ENCODE measurements at regions not wholly inside any gene's neighbourhood (a gene's known extent, or its start where the extent isn't known, plus 50 kb on each side); places are given as distances from the start of the nearest gene placed in this dataset.

- H3K27me3 ChIP-seq: no peaks in the 10 kb centered on the region
- H3K9me3 ChIP-seq: peaks cover 0 to 12% (median 0%) of the 10 kb centered on the region in 3 donors
- no peak overlapping the region for H3K27ac ChIP-seq
- H3K36me3 ChIP-seq: no peaks in the 10 kb centered on the region
- TF ChIP-seq POLR2A (IDR thresholded peaks at IDR 0.05): no peak
- TF ChIP-seq POLR2AphosphoS5 (IDR thresholded peaks at IDR 0.05): no peak
- TF ChIP-seq EP300 (IDR thresholded peaks at IDR 0.05): no peak
- TF ChIP-seq CTCF (IDR thresholded peaks at IDR 0.05): no peak
- H3K4me1 ChIP-seq: no peaks in the 10 kb centered on the region
- no peak overlapping the region for H3K4me3 ChIP-seq
- WGBS, 2 donors (ENCODE audit: low coverage in 1 of 2): 67 to 100% methylated on average over 1 of the region's 2 CpGs
- ATAC-seq: no peak
Observed at GRCh38 chr3:90128391-90128790, 1021.0 kb downstream of the EPHA3 start.

- peaks cover 0 to 12% (median 0%) of the 10 kb centered on the region in 3 donors for H3K9me3 ChIP-seq
- H3K4me1 ChIP-seq: no peaks in the 10 kb centered on the region
- no peaks in the 10 kb centered on the region for H3K27me3 ChIP-seq
- TF ChIP-seq POLR2A (IDR thresholded peaks at IDR 0.05): no peak
- no peak for TF ChIP-seq CTCF (IDR thresholded peaks at IDR 0.05)
- no peak for TF ChIP-seq EP300 (IDR thresholded peaks at IDR 0.05)
- TF ChIP-seq POLR2AphosphoS5 (IDR thresholded peaks at IDR 0.05): no peak
- no peak for ATAC-seq
- H3K27ac ChIP-seq: no peak overlapping the region
- no peaks in the 10 kb centered on the region for H3K36me3 ChIP-seq
- WGBS, 2 donors (ENCODE audit: low coverage in 1 of 2): 41 to 68% methylated on average over 3 of the region's 3 CpGs
- no peak overlapping the region for H3K4me3 ChIP-seq
Observed at GRCh38 chr3:90129730-90130129, 1022.3 kb downstream of the EPHA3 start.

GRCh38 chr3:90132197-90132596, 1024.8 kb downstream of the EPHA3 start:
- Histone ChIP-seq H3K4me1 (no peaks in the 10 kb centered on the region), H3K4me3 (no peak overlapping the region), H3K9me3 (peaks cover 0 to 7% (median 0%) of the 10 kb centered on the region in 3 donors), H3K36me3 (no peaks in the 10 kb centered on the region), H3K27me3 (no peaks in the 10 kb centered on the region), H3K27ac (no peak overlapping the region)
- WGBS, 2 donors (ENCODE audit: low coverage in 1 of 2): 0 to 46% methylated on average over 1 of the region's 1 CpG
- TF ChIP-seq EP300 (IDR thresholded peaks at IDR 0.05): no peak
- no peak for TF ChIP-seq POLR2A (IDR thresholded peaks at IDR 0.05)
- no peak for TF ChIP-seq POLR2AphosphoS5 (IDR thresholded peaks at IDR 0.05)
- TF ChIP-seq CTCF (IDR thresholded peaks at IDR 0.05): no peak
- ATAC-seq: no peak

GRCh38 chr3:90134090-90134489, 1026.7 kb downstream of the EPHA3 start:
- no peak for ATAC-seq
- Histone ChIP-seq H3K9me3 (no peaks in the 10 kb centered on the region), H3K36me3 (no peaks in the 10 kb centered on the region), H3K27me3 (no peaks in the 10 kb centered on the region), H3K27ac (no peak overlapping the region), H3K4me3 (no peak overlapping the region), H3K4me1 (no peaks in the 10 kb centered on the region)
- TF ChIP-seq POLR2AphosphoS5 (IDR thresholded peaks at IDR 0.05) (no peak), EP300 (IDR thresholded peaks at IDR 0.05) (no peak), CTCF (IDR thresholded peaks at IDR 0.05) (no peak), POLR2A (IDR thresholded peaks at IDR 0.05) (no peak)

DNA sequence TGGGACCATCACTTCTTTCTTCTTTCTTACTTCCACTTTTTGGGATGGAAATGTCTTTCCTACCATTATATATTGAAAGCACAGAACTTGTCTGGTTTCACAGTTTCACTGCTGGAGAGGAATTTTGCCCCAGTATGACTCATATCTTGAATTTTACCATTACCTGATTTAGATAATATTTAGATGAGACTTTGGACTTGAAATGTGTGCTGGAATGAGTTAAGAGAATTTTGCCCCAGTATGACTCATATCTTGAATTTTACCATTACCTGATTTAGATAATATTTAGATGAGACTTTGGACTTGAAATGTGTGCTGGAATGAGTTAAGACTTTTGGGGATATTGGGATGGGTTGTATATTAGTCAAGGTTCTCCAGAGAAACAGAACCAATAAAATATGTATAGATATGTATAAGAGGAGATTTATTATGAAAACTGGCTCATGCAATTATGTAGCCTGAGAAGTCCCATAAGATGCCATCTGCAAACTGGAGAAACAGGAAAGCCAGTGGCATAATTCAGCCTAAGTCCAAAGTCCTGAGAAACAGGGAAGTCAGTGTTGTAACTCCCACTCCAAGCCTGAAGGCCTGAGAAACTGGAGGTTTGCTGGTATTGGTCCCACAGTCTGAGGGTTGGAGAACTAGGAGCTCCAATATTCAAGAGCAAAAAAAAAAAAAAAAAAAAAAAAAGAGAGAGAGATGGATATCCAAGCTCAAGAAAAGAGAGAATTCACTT, 1029.2 kb downstream of the EPHA3 start:
- no peaks in the 10 kb centered on the region for H3K36me3 ChIP-seq
- no peak overlapping the region for H3K4me3 ChIP-seq
- H3K27me3 ChIP-seq: no peaks in the 10 kb centered on the region
- H3K4me1 ChIP-seq: no peaks in the 10 kb centered on the region
- no peak for TF ChIP-seq POLR2AphosphoS5 (IDR thresholded peaks at IDR 0.05)
- TF ChIP-seq CTCF (IDR thresholded peaks at IDR 0.05): no peak
- no peak for TF ChIP-seq EP300 (IDR thresholded peaks at IDR 0.05)
- no peak for TF ChIP-seq POLR2A (IDR thresholded peaks at IDR 0.05)
- no peak overlapping the region for H3K27ac ChIP-seq
- no peaks in the 10 kb centered on the region for H3K9me3 ChIP-seq
- no peak for ATAC-seq

All from gastroesophageal sphincter (tissue), 4 donors.